Activated CD4-positive, CD25-positive, alpha-beta regulatory T cell treated with anti-CD3 and anti-CD28 coated beads, Interleukin-2, amount 50 U/mL, for 24 hours (primary cell): ENCODE measurements at regions not wholly inside any gene's neighbourhood (a gene's known extent, or its start where the extent isn't known, plus 50 kb on each side); places are given as distances from the start of the nearest gene placed in this dataset.
A peak's percentile ranks its signal among the peaks of the same experiment; 100 is the strongest.

Experiments used
- ATAC-seq, 2 donors: fragments of 150-1000 bp; cut with Tn5 transposase; one replicate each; pipeline ENCODE4 v1.10.0; 2021; ENCODE audit warnings: mild to moderate bottlenecking in 1 of 2, moderate library complexity in 1 of 2

DNA sequence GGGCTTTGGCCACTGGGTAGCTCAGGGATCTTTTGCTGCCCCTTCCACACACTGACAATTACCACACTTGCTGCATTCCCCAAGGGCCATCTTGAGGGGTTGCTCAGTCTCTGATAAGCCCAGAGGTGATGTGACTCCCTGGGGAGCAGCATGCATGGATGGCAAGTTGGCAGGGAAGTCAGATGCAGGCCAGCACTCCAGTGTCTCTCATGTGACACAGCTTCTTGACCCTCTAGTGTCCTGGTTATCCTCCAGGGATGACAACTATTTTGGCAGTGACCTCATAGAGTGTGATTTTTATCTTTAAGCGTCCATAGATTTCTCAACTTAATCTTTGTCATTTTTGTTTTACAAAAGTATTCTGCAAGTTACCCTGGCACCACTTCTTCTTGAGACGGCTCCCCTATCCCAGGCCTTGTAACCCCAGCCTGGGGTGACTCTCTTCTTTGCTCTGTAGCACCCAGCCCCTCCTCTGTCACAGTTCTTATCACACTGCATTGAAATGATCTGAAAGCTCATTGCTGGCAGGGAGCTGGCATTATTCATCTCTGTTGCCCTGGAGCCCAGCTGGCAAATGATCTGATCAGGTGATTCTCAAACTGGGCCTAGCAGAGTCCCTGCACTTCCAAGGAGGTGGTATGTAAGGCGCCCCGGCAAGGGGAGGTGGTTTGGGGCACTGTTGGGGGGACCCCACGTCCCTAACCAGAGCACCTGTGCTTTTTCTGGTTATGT lies 72.6 kb downstream of the TENT5C start:
- ATAC-seq = no peak

DNA sequence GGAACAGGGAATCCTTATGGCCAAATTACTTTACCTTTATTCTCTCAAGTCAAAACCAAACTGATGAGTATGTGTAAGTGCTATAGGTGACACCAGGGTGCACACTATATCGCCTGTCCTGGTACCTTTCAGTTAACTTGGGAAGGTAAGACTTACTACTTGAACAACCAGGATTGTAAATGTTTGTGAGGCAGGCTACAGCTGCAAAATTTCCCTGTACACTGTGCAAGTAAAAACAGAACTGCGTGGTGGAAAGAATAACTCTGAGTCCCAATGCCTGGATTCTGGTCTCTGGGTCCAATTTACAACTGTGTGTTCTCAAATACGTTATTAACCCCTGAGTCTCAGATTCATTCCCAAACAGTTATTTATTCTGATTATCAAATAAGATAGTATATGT lies 73.5 kb downstream of the TENT5C start:
- no peak for ATAC-seq

DNA sequence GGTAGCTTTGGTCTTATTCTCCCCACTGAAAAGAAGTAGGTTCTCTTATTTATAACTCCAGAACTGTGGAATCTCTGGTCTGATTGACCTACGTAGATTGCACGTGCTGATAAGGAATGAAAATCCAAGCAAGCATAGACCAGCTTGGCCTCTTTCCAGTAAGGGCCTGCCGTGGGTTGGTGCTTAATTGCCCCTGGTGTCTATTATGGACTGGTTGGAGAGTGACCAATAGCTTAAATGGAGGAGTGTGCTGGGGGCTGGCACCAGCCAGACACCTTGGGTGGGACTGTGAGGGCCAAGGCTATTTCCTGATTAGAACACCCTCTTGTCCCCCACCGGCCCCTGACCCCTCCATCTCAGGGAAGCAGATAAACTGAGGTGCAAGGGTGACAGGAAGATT lies 74.0 kb downstream of the TENT5C start:
- ATAC-seq = no peak

DNA sequence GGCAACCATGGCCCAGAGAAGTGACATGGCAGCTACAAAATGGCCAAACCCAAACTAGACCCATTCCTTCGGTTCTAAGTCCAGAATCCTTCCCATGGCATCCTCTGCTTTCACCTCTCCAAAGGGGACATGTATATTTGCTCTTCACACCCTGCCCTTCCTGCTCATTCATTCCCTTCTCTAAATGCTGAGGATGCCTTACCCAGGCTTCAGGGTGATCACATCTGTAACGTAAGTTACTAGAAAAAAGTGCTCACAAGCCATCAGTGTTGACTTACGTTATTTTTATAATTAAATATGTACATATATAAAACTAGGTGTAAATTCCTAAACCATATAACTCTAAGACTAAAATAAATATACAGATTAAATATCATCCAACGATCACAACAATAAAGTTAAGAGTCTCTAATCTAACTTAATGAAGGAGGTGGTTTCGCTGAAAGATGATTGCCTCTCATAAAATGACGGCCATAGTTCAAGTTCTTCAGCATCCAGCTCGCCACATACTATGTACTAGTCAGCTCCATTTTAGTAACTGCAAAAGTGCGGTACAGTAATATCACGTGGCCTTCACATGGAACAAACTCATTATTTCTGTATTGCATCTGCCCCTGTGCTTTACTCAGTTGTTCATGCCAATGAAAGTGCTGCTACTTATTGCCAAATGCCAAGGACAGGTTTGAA lies 74.6 kb downstream of the TENT5C start:
- ATAC-seq = no peak

DNA sequence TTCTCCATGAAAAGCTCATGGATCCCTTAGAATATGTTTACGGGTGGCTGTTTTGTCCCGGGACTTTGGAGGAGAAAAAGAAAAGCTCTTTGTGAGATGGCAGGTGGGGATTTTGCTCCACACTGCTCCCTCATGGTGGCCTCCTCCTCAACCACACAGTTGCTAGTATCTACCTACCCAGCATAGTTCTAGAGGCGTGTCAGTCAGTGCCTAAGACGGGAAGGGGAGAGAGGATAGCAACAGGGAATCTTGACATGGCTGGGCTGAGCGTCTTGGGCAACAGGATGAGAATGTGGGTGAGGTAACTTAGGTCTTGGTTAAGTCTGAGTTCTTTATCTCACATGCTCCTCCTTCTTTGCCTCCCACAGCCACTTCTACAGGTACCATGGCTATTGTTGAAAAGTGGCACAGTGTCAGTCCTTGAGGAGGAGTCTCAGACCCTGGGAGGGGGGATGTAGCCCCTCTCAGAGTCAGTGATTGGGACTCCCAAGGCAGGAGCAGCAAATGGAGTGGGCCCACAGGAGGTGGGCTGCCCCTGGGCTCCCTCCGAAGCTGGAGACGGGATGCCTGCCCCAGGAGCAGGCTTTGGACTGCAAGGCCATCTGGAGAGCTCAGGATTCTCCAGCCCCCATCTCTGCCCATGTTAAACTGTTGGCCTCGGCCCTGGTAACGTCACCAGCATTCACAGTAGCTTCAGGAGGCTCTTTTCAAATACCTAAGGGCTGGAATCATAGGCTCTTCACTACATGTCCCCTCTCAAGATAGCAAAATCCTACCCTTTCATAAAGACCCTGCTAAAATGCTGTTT lies 75.4 kb downstream of the TENT5C start:
- ATAC-seq = no peak

DNA sequence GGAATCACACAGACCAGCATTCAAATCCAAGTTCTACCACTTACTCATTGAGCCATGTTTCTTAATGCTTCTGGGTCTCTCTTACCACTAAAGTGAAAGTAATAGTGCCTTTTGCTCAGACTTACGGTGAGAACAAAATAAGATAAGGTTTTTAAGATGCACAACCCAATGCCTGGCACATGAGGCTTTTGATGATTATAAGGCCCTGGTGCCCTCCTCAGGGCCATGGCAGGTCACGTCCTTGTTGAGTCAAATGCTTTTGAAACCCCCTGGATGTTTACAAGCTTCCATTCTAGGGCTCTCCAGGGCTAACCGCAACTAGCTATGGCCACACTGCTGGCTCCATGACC lies 76.0 kb downstream of the TENT5C start:
- no peak for ATAC-seq

DNA sequence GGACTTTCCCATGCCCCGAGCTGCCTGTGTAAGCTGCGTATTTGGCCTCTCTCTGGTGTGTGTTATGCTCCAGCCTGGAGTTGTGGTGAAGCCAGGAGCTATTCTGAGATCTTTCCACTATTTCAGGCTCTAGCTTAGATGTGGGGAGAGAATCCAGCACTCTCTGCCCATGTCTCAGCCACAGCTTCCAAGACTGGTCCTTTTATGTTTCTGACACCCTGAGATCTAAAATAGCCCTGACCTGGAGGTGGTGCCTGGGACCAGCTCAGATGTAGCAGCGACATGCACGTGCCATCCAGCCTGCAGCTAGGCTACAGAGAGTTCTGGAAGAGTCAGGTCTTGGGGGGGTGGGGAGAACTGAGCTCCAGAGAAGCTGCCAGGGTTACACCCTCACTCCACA lies 76.5 kb downstream of the TENT5C start:
- no peak for ATAC-seq

DNA sequence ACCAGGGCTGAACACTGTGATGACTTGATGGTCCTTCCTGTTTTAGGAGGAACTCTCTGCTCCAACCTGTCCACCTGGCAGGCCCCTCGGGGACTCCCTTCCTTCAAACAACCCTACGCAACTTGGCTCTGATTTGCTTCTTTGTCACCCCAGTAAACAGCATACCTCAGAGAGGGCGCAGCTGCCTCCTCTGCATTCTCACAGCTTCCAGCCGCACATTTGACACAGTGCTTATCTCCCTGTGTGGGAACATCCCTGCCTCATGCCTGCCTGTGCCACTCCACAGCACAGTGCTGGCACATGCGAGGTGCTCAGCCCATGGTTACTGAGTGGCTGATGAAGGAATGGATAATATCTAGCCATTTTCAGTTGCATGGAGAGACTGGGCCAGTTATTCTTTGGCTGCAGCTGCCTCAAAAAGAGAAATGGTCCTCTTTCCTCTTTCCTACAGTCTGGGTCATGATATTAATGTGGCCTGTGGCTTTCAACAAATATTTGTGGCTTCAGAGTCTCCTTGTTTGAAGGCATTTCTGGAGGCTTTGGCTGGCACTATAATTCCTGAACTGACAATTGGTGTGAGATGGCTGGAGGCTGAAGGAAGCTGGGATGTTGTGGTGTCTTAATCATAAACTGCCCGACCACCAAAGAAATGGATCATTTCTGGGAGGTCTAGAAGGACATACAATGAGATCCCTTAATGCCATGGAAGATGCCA lies 77.9 kb downstream of the TENT5C start:
- ATAC-seq = no peak

DNA sequence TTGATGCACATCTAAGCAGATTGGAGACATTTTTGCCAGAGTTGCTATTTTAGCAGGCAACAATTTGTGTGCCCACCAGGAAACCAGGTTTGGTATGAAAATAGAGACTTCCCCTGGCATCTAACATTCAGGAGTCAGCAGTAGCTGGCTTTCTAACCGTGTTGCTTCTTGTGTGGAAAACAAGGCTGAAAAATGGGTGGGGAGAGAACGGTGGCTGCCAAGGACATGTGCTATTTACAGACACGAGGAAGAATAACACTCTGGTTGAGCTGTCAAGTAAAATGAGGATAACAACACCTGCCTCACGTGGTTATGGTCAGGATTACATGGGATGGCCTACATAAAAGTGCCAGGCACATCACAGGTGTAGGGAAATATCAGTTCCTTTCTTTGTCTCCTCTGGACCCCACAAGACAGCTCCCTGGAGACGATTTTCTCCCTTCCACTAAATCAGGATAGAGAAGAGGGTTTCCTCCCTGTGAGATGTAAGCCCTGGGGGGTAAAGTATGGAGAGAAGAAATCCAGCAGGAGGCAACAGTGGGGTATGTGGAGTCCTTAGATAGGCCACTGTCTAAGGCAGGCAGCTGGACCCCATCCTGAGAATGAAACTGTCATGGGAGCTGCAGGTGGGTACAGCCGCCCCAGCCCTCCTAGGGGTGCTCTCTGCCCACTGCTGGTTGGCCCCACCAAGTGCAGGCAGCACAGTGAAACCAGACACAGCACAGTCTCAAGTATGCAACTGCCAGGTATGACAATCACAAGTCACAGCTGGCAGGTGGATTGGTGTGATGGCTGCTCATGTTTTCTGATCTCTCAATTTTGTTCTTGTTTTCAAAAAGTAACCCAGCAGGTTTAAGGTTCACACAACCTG lies 80.3 kb downstream of the TENT5C start:
- ATAC-seq = peak in 1 of 2 donors; percentile 38

DNA sequence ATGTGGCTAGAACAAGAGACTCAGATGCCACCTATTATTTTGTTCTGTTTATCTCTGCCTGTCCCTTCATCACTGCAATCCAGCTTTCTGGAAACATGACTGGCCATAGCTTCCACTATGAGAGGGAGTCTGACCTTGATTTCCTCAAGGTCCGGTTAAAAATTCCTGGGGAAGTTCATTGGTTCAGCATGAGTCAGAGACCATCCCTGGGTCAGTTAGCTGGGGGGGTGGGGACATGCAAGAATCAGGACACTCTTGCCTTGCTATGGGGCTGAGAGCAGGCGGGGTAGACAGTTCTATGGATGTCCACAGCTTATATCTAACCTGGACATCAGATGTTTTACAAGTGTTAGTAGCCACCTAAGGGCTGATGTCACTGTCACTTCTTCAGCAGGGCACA lies 81.1 kb downstream of the TENT5C start:
- ATAC-seq = no peak

DNA sequence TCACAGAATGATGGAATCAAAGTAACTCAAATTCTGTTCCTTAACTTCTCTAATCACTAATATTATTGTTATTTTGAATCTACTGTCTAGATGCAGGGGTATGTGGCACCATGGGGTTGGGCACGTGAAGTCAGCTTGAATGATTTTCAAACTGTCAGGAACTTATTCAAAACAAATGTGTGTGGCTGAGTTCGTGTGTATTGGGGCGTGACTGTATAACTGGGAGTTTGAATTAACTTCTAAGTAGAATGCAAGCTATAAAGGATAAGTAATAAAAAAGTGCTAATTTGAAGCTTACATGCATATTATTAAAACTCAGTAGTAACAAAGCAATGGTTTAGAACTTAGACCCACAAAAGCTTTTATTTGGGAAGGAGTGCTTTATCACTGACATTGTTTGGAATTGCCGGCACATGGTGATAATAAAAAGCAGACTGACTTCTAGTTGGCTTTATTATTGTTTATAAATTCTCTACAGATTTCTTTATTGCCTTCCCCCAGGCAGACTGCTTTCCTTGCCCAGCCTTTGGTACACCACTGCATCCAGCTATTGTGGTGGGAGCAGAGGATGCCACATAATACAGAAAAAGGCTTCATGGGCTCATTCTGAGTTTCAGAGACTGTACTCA lies 84.3 kb downstream of the TENT5C start:
- ATAC-seq = no peak

DNA sequence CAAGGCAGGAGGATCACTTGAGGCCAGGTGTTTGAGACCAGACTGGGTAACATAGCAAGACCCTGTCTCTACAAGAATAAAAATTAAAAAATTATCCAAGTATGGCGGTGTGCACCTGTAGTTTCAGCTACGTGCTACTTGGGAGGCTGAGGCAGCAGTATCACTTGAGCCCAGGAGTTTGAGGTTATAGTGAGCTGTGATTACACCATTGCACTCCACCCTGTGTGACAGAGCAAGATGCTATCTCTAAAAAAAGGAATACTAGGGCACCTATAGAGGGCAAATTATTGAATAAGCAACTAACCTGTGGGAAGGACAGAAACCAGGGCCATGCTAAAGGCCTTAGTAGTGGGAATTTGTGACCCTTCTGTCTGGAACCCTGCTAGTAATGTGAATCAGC lies 86.1 kb downstream of the TENT5C start:
- no peak for ATAC-seq

DNA sequence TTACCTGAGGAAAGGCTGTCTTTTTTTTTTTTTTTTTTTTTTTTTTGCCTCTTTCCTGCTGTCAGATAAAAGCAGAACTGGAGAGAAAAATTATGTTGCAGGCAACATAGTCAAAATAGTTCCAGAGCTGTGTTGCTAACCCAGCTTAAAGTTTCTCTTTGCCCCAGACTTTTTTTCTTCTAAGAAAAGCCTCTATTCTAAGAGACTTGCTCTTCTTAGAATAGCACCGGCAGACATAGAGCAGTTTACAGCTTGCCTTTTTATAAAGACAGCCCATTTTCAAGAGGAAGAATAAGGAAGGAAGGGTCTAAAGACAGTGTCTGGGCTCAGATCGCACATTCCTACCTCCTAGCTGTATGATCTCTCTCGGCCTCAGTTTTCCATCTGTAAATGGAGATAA lies 88.7 kb downstream of the TENT5C start:
- peak in 1 of 2 donors; percentile 30 for ATAC-seq

DNA sequence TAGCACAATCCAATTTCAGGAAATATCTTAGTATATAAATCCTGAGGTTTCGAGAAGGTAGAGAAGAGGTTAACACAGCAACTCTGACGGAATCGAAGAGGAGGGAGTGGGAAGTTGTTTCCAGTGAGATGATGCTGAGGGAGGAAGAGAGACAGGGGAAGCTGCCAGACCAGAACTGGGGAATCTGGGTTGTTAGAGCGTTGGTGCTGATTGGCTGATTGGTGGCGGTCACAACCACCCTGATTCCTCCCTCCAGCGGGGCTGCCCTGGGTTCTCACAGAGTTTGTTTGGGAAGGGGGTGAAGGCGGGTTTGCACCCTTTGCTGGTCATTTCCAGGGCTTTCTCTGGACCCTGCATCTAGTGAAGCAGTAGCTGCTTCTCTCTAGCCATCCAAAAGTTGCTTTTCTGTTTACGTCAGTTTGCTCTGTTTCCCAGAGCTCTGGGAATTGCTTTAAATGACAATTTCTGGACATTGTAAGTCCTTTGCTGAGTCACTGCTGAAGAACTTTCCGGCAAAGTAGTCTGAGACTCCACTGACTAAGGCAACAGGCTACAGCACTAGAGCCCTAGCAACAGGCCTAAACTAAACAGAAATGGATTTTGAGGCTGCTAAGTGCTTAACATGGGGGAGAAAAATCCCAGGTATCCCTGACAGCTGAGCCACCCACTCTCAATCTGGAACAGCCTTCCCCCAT lies 90.1 kb downstream of the TENT5C start:
- no peak for ATAC-seq

DNA sequence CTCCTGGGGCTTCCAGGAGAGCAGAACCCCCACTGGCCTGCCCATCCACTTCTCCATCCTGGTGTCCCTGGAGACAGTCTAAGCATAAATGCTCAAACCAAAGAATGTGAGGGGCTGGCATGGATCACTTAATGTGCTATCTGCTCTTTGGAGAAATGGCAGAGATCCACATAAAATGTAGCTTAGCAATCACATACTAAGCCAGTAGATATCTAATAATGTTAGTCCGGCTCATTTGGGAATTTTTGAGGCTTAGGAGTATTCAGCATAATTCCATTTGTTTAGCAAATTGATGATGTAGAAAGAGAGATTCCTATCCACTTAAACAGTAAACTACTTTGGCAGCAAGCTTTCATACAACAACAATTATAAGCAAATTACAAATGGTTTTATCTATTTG lies 90.7 kb downstream of the TENT5C start:
- no peak for ATAC-seq

DNA sequence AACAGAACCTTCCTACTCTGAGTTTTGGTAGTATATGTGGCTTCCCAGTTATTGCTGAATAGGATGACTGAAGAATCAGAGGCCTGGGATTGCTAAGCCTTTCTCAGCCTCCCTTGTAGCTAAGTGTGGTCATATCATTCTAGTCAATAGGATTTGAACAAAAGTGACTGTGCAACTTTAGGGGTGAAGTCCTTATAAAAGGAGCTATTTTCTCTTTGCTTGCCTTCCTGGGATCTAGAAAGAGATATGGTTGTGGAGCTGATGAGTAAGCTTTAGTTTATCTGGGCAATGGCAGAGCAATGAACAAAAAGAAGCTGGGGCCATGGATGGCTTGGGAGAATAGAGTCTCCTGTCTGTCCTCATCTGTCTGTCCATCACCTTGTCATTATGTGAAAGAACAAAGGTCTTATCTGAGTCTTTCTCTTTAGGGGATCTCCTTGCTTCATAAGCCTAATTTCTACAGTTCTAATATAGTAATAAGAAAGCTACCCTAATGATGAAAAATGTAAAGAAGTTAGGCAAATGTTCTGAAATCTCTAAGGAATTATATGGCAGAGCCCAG lies 91.5 kb downstream of the TENT5C start:
- no peak for ATAC-seq

DNA sequence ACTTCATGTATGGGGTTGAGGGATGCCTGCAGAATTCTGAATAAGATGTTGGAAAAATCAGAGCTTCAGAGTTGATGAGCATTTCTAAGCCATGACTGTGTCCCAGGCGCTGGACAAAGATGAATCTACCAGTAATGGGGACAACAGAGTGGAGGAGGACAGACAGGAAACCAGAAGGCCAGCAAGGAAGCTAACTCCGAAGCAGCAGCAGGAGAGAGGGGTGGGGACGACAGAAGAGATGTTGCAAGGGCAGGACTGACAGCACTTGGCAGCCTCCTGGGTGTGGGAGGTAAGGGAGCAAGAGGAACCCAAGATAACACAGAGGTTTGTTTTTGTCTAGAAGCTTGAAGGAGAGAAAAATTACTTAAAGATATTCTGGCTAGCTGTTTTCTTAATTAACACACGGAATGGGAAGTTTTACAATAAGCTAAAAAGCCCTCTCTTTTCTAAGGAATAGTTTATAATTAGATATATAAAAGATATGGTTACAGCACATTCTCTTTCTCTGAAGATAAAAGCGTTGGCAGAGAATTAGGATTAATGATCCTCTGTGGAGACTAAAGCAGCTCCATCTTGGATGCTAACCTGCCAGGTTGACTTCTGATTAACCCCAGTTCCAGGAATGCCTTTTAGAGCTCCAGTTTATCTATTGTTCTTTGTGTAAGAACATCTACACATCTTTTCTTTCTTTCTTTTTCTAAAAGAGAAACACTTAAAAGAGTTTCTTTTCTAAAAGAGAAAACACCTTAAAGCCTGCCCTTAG lies 92.7 kb downstream of the TENT5C start:
- no peak for ATAC-seq

DNA sequence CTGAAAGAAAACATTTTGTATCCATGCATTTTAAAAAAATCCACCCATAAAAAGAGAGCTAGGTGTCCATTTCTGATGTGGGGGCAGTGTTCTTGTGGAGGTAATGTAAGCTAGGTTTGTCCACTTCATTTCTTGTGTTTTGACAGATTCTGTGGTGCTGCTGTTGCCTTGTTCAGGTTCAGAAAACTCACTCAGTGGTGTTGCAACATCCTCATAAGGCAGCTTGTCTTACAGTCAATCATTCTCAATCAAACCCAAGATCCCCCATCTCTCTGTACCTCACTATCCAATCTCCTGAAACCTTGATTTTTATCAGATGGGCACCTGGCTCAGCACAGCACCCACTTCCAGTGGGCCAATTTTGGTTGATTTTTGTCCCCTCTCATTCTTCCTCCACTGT lies 94.1 kb downstream of the TENT5C start:
- no peak for ATAC-seq

DNA sequence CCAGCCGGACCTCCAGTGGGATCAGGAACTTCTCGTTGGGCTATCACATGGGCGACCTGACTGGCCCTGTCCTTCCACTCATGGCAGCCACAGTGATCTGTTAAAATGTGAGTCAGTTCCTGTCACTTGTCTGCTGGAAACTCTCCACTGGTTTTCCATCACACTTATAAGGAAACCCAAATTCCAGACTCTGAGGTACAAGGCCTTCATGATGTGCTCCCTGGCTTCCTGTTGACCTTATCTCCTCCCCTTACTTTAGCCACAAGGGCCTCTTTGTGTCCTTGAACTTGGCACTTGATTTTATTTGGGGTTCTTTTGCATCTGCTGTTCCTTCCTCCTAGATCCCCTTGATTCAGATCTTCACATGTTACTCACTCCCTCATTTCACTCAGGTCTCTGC lies 96.8 kb downstream of the TENT5C start:
- ATAC-seq = no peak

DNA sequence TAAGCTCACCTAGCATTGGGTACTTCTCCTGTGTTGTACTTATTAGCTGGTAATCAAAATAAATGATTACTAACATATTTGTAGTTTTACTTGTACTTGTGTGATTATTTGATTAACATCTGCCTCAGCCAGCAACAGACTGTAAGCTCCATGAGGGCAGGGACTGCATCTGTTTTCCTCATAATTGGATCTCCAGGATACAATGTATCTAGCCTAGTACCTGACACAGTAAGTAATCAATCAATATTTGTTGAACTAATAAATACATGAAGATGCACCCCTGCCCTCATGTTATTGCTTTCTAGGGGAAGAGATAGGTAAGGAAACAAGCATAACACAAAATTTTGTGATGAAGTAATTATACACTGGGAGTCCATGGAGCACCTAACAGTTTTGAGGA lies 101.5 kb downstream of the TENT5C start:
- ATAC-seq = no peak
